ENCODE measurements at regions not wholly inside any gene's neighbourhood (a gene's known extent, or its start where the extent isn't known, plus 50 kb on each side); places are given as distances from the start of the nearest gene placed in this dataset.

GRCh38 chr3:178960181-178960580, 111.4 kb downstream of the ZMAT3 start:
- H2AFZ ChIP-seq (ENCODE audit: low read length) = no peak overlapping the region
- no peak overlapping the region for H2BK120ac ChIP-seq (ENCODE audit: low read depth, low read length, poor library complexity, severe bottlenecking)
- no peak overlapping the region for H4K91ac ChIP-seq (ENCODE audit: insufficient read length, low read depth, low read length)
- no peak for TF ChIP-seq CTCF (conservative IDR thresholded peaks at IDR 0.05)
- no peak overlapping the region for H2AK5ac ChIP-seq (ENCODE audit: insufficient read length, low read length)
- H3K4me3 Mint-ChIP-seq = no peak overlapping the region
- H3K36me3 Mint-ChIP-seq (ENCODE audit: insufficient read depth in 1 of 3, low read depth in 3 of 3) = no peaks in the 10 kb centered on the region
- no peak overlapping the region for H3K4ac ChIP-seq (ENCODE audit: low read depth, low read length)
- no peaks in the 10 kb centered on the region for H4K20me1 ChIP-seq (ENCODE audit: control insufficient read depth, insufficient read depth, insufficient read length)
- no peak for DNase-seq
- no peaks in the 10 kb centered on the region for H3K79me2 ChIP-seq (ENCODE audit: insufficient read depth, low read length)
- H3K27me3 ChIP-seq (ENCODE audit: insufficient read depth, low read length) = no peaks in the 10 kb centered on the region
- no peak overlapping the region for H4K8ac ChIP-seq (replicated peaks; ENCODE audit: insufficient read length, low read depth, low read length)
- H3K27me3 Mint-ChIP-seq (ENCODE audit: low read depth) = no peaks in the 10 kb centered on the region
- H3T11ph ChIP-seq (ENCODE audit: low read length) = no peak overlapping the region
- no peak overlapping the region for H3K18ac ChIP-seq (ENCODE audit: insufficient read length, low read depth, low read length)
- H3K4me1 ChIP-seq (ENCODE audit: insufficient read depth, low read length) = peaks cover 3% of the 10 kb centered on the region; the same call in 1 of the 2 replicates
- peak overlapping the region in 1 of 3 experiments; percentile 34; a peak in 1 of 7 replicates for H3K27ac Mint-ChIP-seq
- H3K27ac ChIP-seq (ENCODE audit: insufficient read length, low read depth, low read length) = no peak overlapping the region
- H3K56ac ChIP-seq (ENCODE audit: insufficient read length, low read depth, low read length) = no peak overlapping the region
- H2BK20ac ChIP-seq (ENCODE audit: low read depth, low read length, poor library complexity, severe bottlenecking) = no peak overlapping the region
- H3K79me1 ChIP-seq (ENCODE audit: insufficient read depth, low read depth, low read length, poor library complexity, severe bottlenecking) = no peaks in the 10 kb centered on the region
- H3K4me2 ChIP-seq (ENCODE audit: insufficient read depth, insufficient read length, low read length) = no peak overlapping the region
- H4K5ac ChIP-seq (ENCODE audit: insufficient read length, low read depth, low read length) = no peak overlapping the region
- H3K9ac ChIP-seq (ENCODE audit: extremely low read depth, insufficient read length, low read length) = no peak overlapping the region
- H3K23me2 ChIP-seq (ENCODE audit: insufficient read length, low read depth, low read length, poor library complexity, severe bottlenecking) = no peaks in the 10 kb centered on the region
- peaks cover 18 to 26% of the 10 kb centered on the region in 2 experiments for H3K4me1 Mint-ChIP-seq
- H3K14ac ChIP-seq (ENCODE audit: insufficient read depth, low read length) = no peak overlapping the region
- H2BK5ac ChIP-seq (ENCODE audit: insufficient read length, low read length) = no peak overlapping the region
- no peak overlapping the region for H3K23ac ChIP-seq (ENCODE audit: insufficient read length, low read depth, low read length)
- H3K9me3 Mint-ChIP-seq = peaks cover 0 to 2% of the 10 kb centered on the region in 2 experiments; a peak in 1 of 5 replicates
- no peaks in the 10 kb centered on the region for H3K9me3 ChIP-seq (ENCODE audit: control insufficient read depth, low read depth, low read length)
- WGBS (ENCODE audit: extremely low coverage, insufficient read length, low lambda C conversion rate) = no CpG with 5 or more reads among the region's 3 CpGs
- H2BK15ac ChIP-seq (ENCODE audit: low read depth, low read length) = no peak overlapping the region
- no peak overlapping the region for H2BK12ac ChIP-seq (ENCODE audit: insufficient read length, low read depth, low read length)

Measured in H9 (cell line).